Endothelial cell (in vitro differentiated cells): ENCODE measurements at regions not wholly inside any gene's neighbourhood (a gene's known extent, or its start where the extent isn't known, plus 50 kb on each side); places are given as distances from the start of the nearest gene placed in this dataset.

Experiments used
- DNase-seq: peaks from one replicate; pipeline ENCODE4 v3.0.0; 2021; ENCODE audit warnings: low spot score
- H3K27ac Mint-ChIP-seq: one replicate; pipeline ENCODE4 v1.8.0; 2021; ENCODE audit warnings: mixed read lengths, inconsistent platforms; ENCODE audit not compliant: unreplicated experiment
- H3K27me3 Mint-ChIP-seq: one replicate; pipeline ENCODE4 v1.8.0; 2021; ENCODE audit warnings: mild to moderate bottlenecking, moderate library complexity, mixed read lengths, inconsistent platforms; ENCODE audit not compliant: unreplicated experiment
- H3K36me3 Mint-ChIP-seq: one replicate; pipeline ENCODE4 v1.8.0; 2021; ENCODE audit warnings: mild to moderate bottlenecking, low read depth, mixed read lengths, inconsistent platforms; ENCODE audit not compliant: unreplicated experiment
- H3K4me1 Mint-ChIP-seq: one replicate; pipeline ENCODE4 v1.8.0; 2021; ENCODE audit warnings: mild to moderate bottlenecking, mixed read lengths, inconsistent platforms; ENCODE audit not compliant: unreplicated experiment
- H3K4me3 Mint-ChIP-seq: one replicate; pipeline ENCODE4 v1.8.0; 2021; ENCODE audit warnings: mild to moderate bottlenecking, mixed read lengths, inconsistent platforms; ENCODE audit not compliant: unreplicated experiment
- H3K9me3 Mint-ChIP-seq: one replicate; pipeline ENCODE4 v1.8.0; 2021; ENCODE audit warnings: mixed read lengths, inconsistent platforms; ENCODE audit not compliant: unreplicated experiment
- CTCF ChIP-seq: fragments of 200-600 bp; sonication (generic); IDR thresholded peaks from one replicate; pipeline ENCODE4 v1.5.0; 2021; ENCODE audit warnings: antibody characterized with exemption; ENCODE audit not compliant: unreplicated experiment

GRCh38 chr20:39103732-39104131, 141.6 kb downstream of the DHX35 start:
- TF ChIP-seq CTCF: no peak
- DNase-seq: no peak
- no peak overlapping the region for H3K4me3 Mint-ChIP-seq
- H3K9me3 Mint-ChIP-seq: peaks cover 5% of the 10 kb centered on the region
- peaks cover 5% of the 10 kb centered on the region for H3K36me3 Mint-ChIP-seq
- H3K27me3 Mint-ChIP-seq: peaks cover 7% of the 10 kb centered on the region
- H3K27ac Mint-ChIP-seq: no peak overlapping the region
- peaks cover 2% of the 10 kb centered on the region for H3K4me1 Mint-ChIP-seq

GRCh38 chr20:39103305-39103704, 141.2 kb downstream of the DHX35 start:
- DNase-seq: no peak
- H3K4me3 Mint-ChIP-seq: no peak overlapping the region
- peaks cover 2% of the 10 kb centered on the region for H3K4me1 Mint-ChIP-seq
- H3K36me3 Mint-ChIP-seq: peaks cover 5% of the 10 kb centered on the region
- TF ChIP-seq CTCF: no peak
- H3K27me3 Mint-ChIP-seq: peaks cover 7% of the 10 kb centered on the region
- peaks cover 5% of the 10 kb centered on the region for H3K9me3 Mint-ChIP-seq
- H3K27ac Mint-ChIP-seq: no peak overlapping the region

- no peak for DNase-seq
- H3K27me3 Mint-ChIP-seq: peaks cover 7% of the 10 kb centered on the region
- H3K4me1 Mint-ChIP-seq: no peaks in the 10 kb centered on the region
- no peak overlapping the region for H3K4me3 Mint-ChIP-seq
- no peak for TF ChIP-seq CTCF
- peaks cover 5% of the 10 kb centered on the region for H3K9me3 Mint-ChIP-seq
- no peak overlapping the region for H3K27ac Mint-ChIP-seq
- H3K36me3 Mint-ChIP-seq: peaks cover 5% of the 10 kb centered on the region
Observed at GRCh38 chr20:39101895-39102294, 139.8 kb downstream of the DHX35 start.

GRCh38 chr20:39100691-39101090, 138.5 kb downstream of the DHX35 start:
- Mint-ChIP-seq H3K4me3 (no peak overlapping the region), H3K4me1 (no peaks in the 10 kb centered on the region), H3K36me3 (peaks cover 5% of the 10 kb centered on the region), H3K27ac (no peak overlapping the region), H3K9me3 (peaks cover 5% of the 10 kb centered on the region), H3K27me3 (peaks cover 10% of the 10 kb centered on the region)
- no peak for TF ChIP-seq CTCF
- DNase-seq: no peak

GRCh38 chr20:39097889-39098288, 135.7 kb downstream of the DHX35 start:
- Mint-ChIP-seq H3K36me3 (no peaks in the 10 kb centered on the region), H3K27ac (no peak overlapping the region), H3K4me3 (no peak overlapping the region), H3K27me3 (peaks cover 12% of the 10 kb centered on the region), H3K9me3 (no peaks in the 10 kb centered on the region), H3K4me1 (no peaks in the 10 kb centered on the region)
- TF ChIP-seq CTCF: no peak
- no peak for DNase-seq
